ENCODE measurements at regions not wholly inside any gene's neighbourhood (a gene's known extent, or its start where the extent isn't known, plus 50 kb on each side); places are given as distances from the start of the nearest gene placed in this dataset.

GRCh38 chrX:120819126-120819525 is 56.5 kb downstream of the CT47B1 start:
- no peak for DNase-seq

GRCh38 chrX:120813982-120814381 is 61.7 kb downstream of the CT47B1 start:
- no peak for DNase-seq

GRCh38 chrX:120801426-120801825 is 74.2 kb downstream of the CT47B1 start:
- no peak for DNase-seq

GRCh38 chrX:120797188-120797851 is 78.3 kb downstream of the CT47B1 start:
- DNase-seq: no peak

- DNase-seq: no peak
These were observed 80.4 kb downstream of the CT47B1 start for GRCh38 chrX:120795301-120795700.

GRCh38 chrX:120794525-120794975 is 81.1 kb downstream of the CT47B1 start:
- DNase-seq: no peak

GRCh38 chrX:120793098-120793497 is 82.6 kb downstream of the CT47B1 start:
- no peak for DNase-seq

GRCh38 chrX:120791013-120791643 is 84.5 kb downstream of the CT47B1 start:
- peak; percentile 56 for DNase-seq

GRCh38 chrX:120790552-120790951 is 85.1 kb downstream of the CT47B1 start:
- DNase-seq: peak; percentile 4

- peak; percentile 76 for DNase-seq
These were observed 85.5 kb downstream of the CT47B1 start for GRCh38 chrX:120790118-120790517.

GRCh38 chrX:120781403-120781802 is 94.3 kb downstream of the CT47B1 start:
- DNase-seq: no peak

- no peak for DNase-seq
These were observed 99.7 kb downstream of the CT47B1 start for GRCh38 chrX:120775959-120776358.

GRCh38 chrX:120774606-120775005 is 101.1 kb downstream of the CT47B1 start:
- no peak for DNase-seq

GRCh38 chrX:120773801-120774200 is 101.9 kb downstream of the CT47B1 start:
- DNase-seq: peak; percentile 1

GRCh38 chrX:120769576-120770341 is 105.9 kb downstream of the CT47B1 start:
- peak; percentile 84 for DNase-seq

GRCh38 chrX:120768681-120769080 is 107.0 kb downstream of the CT47B1 start:
- no peak for DNase-seq

GRCh38 chrX:120768254-120768653 is 107.4 kb downstream of the CT47B1 start:
- no peak for DNase-seq

GRCh38 chrX:120763269-120763668 is 112.4 kb downstream of the CT47B1 start:
- DNase-seq: no peak

GRCh38 chrX:120761810-120762209 is 113.9 kb downstream of the CT47B1 start:
- no peak for DNase-seq

GRCh38 chrX:120759685-120760084 is 116.0 kb downstream of the CT47B1 start:
- DNase-seq: no peak

- DNase-seq: peak; percentile 18
These were observed 120.4 kb downstream of the CT47B1 start for GRCh38 chrX:120755066-120755846.

- DNase-seq: no peak
These were observed 122.0 kb downstream of the CT47B1 start for GRCh38 chrX:120753413-120754251.

Data from NCI-H69 (cell line).